HG03442 (cell line): ENCODE measurements at regions not wholly inside any gene's neighbourhood (a gene's known extent, or its start where the extent isn't known, plus 50 kb on each side); places are given as distances from the start of the nearest gene placed in this dataset.

Experiments used
- ATAC-seq: cut with Tn5 transposase; IDR thresholded peaks from one replicate; pipeline ENCODE4 v1.9.1; 2021; ENCODE audit warnings: mild to moderate bottlenecking, moderate library complexity; ENCODE audit not compliant: unreplicated experiment

DNA sequence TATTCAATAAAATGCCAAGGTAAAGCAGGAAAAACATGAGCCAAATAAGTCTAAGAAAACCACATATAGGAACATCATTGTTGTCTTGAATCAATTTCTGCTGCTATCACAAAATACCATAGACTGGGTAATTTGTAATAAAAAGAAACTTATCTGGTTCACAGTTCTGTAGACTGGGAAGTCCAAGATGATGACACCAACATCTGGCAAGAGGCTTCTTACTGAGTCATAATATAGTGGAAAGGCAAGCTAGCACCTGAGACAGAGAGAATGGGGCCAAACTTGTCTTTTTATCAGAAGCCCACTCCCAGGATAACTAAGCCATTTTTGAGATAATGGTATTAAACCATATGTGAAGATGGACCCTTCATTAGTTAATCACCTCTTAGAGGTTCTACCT is 975.9 kb downstream of the FLRT2 start:
- no peak for ATAC-seq

GRCh38 chr14:86501611-86502010 is 971.7 kb downstream of the FLRT2 start:
- ATAC-seq, result no peak

DNA sequence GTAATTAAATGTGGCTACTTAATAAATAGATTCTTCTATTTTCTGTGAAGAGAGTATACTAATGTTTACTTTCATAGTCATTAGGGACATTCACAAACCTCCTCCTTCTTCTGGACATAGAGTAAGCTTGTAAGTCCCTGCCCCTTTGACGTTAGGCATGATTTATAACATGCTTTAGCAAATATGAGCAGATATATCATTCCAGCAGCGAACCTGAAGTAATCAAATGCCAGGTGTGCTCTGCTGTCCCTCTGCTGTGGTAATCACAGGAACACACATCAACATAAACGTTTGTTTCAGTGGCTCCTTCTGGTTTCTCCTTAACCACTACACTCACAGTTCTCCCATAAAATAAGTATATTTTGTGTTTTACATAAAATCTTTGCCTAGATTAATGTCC is 961.8 kb downstream of the FLRT2 start:
- ATAC-seq, result no peak

GRCh38 chr14:86481104-86481503 is 951.2 kb downstream of the FLRT2 start:
- no peak for ATAC-seq

DNA sequence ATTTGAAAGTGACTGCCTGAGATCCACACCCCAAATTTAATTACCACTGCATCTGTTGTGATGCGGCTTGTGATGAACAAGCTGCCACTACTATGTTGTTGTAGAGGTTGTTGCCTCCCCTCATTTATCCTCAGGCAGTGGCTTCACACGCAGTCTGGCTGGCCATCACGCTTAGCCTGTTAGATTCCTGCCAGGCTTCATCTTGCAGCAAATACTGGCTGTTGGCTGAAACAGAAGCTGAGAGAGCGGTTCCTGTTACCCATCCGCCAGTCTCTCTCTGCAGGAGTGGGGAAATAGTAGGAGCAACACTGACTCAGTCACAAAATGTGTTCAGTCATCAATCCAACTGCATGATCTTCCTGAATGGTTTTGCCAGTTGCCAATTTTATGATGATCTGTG is 934.4 kb downstream of the FLRT2 start:
- ATAC-seq, result no peak

DNA sequence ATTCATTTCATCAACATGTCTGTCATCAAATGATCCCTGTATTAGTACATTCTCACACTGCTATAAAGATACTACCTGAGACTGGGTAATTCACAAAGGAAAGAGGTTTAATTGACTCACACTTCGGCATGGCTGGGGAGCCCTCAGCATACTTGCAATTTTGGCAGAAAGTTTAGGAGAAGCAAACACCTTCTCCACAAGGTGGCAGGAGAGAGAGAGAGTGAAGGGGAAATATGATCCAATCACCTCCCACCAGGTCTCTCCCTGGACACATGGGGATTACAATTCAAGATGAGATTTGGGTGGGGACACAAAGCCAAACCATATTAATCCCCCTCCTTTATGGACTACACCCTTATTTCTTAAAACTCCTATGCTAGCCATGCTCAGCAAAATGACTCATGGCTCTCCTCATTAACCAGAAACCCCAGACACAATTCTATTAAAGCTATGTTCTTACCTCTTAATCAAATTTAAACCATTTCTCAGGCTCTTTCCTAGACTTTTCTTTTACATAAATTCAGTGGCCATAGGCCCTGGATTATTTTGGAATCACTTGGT is 932.3 kb downstream of the FLRT2 start:
- no peak for ATAC-seq

DNA sequence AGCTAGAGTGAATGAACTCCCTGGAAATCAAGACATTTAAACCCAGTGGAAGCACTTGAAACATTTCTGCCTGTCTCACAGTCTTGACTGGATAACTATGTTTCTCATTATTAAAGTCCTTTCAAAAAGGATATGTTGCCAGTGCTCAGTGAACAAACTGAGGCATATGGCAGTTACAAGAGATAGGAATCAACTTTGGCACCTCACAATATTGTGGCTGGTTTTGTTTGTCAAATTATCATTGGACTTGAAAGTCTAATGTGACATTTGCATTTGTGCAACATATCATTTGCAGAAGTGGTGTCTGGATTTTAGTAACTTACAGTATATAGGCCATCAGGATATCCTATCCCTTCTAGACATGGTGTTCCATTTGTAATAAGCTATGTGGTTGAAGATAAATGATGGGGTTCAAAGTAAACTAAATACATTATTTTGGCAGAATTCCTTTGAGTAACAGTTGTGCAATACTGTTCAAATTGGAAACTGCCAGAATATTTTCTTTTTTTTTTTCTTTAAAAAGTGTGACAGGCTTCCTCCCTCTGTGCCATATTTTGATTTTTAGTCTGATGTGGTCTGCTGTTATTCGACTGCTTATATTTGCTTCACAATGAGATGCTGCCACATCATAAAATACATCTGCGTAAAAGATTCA is 927.7 kb downstream of the FLRT2 start:
- no peak for ATAC-seq

DNA sequence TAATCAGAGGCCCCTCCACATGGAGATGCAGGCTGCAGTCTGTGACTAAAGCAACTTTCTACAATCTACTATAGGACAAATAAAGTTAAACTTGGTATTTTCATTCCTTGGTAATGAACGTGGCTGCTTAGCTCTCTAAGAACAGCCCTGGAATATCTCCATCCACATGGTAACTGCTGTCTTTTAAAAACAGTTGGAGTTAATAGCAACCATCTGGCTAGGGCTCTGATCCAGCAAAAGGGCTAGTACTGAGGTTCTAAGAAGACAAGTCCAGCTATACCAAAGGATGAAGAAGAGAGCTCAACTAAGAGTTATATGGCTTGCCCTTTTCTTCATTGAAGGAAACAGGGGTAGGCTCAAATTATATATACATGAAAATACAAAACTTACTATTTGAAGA is 920.1 kb downstream of the FLRT2 start:
- no peak for ATAC-seq

GRCh38 chr14:86442135-86442534 is 912.2 kb downstream of the FLRT2 start:
- no peak for ATAC-seq

DNA sequence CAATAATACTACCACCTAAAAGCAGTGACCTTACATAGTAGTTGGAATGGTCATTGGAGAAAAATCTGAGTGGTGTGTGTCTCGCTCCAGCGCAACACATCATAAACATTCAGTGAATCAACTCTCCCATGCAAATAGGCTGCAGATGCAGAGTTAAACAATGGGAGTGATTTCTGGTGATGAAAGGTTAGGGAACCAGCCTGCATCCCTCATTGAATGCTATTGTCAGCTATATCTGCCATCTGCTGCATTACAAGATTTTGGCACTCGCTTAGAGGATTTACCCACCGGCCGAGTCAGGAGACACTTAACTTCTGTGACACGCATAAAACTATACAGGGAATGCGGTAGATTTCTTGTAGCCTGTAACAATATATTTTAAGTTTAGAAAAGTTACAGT is 900.9 kb downstream of the FLRT2 start:
- no peak for ATAC-seq

- ATAC-seq, result no peak
Measured at GRCh38 chr14:86423214-86423613, 893.3 kb downstream of the FLRT2 start.

GRCh38 chr14:86420131-86420530 is 890.2 kb downstream of the FLRT2 start:
- no peak for ATAC-seq

- no peak for ATAC-seq
Measured at GRCh38 chr14:86414146-86414545, 884.2 kb downstream of the FLRT2 start.

DNA sequence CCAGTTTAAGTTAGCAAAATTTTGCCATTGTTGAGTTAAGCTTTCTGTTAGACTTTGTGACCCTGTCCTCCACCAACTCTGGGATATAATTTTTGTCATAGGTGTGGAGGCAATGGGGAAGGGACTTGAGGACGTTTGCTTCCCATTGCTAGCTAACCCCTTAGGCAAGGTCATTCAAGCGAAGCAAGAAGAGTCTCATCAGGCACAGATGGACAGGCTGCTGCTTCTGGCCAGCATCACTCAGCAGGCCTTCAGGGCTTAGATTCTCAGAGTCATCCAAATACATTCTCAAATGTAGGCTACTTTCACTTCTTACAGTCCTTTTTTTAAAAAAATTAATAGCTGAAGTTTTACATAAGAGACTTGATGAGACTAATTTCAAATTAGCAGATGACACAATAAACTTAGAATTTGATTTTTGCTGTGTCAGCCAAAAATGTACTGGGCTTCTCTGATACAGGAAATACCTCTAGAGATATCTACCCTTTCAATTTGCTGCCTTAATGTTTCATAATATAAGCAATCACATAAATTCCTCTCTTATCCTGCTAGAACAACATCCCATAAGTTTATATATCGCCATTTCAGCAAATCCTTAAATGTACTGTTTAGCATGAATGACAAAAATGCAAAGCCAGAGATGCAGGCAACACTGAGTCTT is 875.2 kb downstream of the FLRT2 start:
- no peak for ATAC-seq

DNA sequence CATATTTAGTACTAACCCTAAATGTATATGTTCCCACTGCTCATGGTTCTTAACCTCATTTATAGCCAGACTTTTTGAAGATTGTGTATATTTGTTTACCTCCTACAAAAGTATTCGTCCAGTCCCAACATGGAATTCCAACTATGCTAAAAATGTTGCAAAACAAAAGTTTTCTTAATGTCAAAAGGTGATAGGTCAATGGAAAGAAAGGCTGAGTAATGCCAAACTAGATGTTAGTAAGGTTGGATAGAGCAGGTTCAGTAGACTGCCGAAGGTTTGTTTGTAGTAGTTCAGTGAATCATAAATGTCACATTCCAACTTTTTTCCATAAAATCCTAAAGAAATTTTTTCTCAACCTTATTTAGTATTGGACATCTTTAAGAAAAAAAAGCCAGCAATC is 874.5 kb downstream of the FLRT2 start:
- no peak for ATAC-seq

GRCh38 chr14:86402545-86402944 is 872.6 kb downstream of the FLRT2 start:
- no peak for ATAC-seq

DNA sequence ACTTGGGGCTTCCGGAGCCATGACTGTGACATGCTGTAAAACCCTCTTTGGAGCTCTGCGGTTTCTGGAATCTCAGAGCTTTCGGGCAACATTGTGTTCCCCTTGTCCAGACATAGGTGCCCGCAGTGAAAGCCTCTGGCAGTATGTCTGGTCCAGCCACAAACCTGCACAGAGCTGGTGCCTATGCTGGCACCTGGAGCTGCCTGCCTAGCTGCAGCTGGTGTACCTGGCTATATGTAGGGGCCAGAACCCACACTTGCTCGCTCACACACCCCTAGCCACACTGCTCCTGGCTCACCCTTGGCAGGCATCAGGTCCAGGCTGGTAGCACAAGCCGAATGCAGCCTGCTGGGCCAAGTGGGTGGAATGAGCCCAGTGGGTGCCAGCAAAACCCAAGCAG is 861.1 kb downstream of the FLRT2 start:
- no peak for ATAC-seq

DNA sequence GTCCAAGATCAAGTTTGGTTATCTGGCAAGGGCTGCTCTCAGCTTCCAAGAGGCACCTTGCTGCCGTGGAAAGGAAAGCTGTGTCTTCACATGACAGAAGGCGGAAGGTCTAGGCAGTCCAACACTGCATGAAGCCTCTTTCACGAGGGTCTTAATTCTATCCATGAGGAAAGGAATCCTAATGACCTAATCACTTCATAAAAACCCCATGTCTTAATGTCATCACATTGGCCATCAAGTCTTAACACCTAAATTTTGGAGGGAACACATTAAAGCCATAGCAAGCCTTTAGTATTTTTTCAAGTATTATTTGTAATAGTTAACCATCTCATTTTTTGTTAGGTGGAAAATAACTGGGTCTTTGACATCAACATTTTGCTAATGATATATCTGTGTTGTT is 858.3 kb downstream of the FLRT2 start:
- ATAC-seq, result no peak

- no peak for ATAC-seq
Measured at GRCh38 chr14:86373886-86374285, 843.9 kb downstream of the FLRT2 start.

DNA sequence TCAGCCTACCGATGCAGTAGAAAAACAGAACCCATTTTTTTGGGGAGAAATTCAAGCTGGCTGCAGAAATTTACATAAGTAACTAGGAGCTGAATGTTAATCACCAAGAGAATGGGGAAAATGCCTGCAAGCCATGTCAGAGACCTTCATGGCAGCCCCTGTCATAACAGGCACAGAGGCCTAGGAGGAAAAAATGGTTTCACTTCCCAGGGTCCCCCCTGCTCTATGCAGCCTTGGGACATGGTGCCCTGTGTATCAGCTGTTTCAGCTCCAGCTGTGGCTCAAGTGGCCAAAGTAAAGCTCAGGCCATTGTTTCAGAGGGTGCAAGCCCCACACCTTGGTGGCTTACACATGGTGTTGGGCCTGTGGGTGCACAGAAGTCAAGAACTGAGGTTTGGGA is 842.5 kb downstream of the FLRT2 start:
- no peak for ATAC-seq

DNA sequence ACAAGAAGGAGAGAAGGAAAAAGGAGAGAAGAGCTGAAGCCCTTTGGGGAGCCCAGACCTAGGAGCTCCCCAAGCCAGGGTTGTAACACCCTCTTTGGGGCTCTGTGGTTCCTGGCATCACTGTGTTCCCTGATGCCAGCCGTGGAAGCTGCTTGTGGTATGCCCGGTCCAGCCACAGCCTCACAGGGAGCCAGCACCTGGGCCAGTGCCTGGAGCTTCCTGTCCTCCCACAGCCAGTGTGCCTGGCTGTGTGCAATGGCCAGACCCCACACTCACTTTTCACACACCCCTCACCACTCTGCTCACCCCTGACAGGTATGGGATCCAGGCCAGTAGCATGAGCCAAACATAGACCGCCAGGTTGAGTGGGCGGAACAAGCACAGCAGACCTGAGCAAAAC is 834.7 kb downstream of the FLRT2 start:
- no peak for ATAC-seq

GRCh38 chr14:86363576-86363975 is 833.6 kb downstream of the FLRT2 start:
- ATAC-seq, result no peak

DNA sequence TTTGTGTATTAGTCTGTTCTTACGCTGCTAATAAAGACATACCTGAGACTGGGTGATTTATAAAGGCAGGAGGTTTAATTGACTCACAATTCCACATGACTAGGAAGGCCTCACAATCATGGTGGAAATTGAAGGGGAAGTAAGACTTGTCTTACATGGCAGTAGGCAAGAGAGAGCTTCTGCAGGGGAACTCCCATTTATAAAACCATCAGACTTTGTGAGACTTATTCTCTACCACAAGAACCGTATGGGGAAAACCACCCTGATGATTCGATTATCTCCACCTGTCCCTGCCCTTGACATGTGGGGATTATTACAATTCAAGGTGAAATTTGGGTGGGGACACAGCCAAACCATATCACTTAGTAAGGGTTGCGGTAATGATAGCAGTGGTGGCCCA is 833.1 kb downstream of the FLRT2 start:
- no peak for ATAC-seq
